Glomerular endothelial cell (primary cell): ENCODE measurements at regions not wholly inside any gene's neighbourhood (a gene's known extent, or its start where the extent isn't known, plus 50 kb on each side); places are given as distances from the start of the nearest gene placed in this dataset.
"Not testable (repeated sequence)": the region's sequence is repeated elsewhere in the genome, so short reads cannot be mapped to it uniquely, and the experiment has no call there.

Experiments
- DNase-seq: peaks from one replicate; pipeline ENCODE4 v3.0.0-alpha.2; 2011; ENCODE audit warnings: low read depth, low spot score; ENCODE audit errors: extremely low read depth

DNA sequence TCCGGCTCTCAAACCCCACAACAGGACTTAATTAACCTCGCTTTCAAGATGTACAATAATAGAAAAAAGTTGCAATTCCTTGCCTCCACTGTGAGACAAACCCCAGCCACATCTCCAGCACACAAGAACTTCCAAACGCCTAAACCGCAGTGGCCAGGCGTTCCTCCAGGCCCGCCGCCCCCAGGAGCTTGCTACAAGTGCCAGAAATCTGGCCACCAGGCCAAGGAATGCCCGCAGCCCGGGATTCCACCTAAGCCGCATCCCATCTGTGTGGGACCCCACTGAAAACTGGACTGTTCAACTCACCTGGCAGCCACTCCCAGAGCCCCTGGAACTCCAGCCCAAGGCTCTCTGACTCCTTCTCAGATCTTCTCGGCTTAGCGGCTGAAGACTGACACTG lies 262.5 kb downstream of the SMARCA2 start:
- not testable (repeated sequence) for DNase-seq

DNA sequence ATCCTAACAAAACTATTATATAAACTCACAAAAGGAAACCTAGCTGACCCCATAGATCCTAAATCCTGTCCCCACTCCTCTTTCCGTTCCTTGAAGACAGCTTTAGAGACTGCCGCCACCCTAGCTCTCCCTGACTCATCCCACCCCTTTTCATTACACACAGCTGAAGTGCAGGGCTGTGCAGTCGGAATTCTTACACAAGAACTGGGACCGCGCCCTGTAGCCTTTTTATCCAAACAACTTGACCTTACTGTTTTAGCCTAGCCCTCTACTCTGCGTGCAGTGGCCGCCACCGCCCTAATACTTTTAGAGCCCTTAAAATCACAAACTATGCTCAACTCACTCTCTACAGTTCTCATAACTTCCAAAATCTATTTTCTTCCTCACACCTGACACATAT lies 264.0 kb downstream of the SMARCA2 start:
- DNase-seq = not testable (repeated sequence)

DNA sequence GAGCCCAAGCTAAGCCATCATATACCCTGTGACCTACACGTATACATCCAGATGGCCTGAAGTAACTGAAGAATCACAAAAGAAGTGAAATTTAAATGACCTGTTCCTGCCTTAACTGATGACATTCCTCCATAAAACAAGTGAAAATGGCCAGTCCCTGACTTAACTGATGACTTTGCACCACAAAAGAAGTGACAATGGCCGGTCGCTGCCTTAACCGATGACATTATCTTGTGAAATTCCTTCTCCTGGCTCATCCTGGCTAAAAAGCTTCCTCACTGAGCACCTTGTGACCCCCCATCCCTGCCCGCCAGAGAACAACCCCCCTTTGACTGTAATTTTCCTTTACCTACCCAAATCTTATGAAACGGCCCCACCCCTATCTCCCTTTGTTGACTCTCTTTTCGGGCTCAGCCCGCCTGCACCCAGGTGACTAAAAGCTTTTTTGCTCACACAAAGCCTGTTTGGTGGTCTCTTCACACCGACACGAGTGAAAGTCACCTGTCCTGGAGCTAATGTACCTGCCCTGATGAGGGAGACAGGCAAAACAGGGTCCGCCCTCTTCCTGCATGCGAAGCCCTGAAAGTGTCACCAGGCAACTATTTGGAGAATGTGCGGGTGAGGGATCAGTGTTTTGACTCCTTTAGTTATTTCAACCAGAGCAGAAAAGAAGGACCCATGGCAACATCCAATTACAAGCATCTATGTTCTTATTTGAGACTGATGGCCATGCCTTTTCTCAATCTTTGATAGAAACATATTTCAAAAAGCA lies 266.1 kb downstream of the SMARCA2 start:
- DNase-seq = no peak

DNA sequence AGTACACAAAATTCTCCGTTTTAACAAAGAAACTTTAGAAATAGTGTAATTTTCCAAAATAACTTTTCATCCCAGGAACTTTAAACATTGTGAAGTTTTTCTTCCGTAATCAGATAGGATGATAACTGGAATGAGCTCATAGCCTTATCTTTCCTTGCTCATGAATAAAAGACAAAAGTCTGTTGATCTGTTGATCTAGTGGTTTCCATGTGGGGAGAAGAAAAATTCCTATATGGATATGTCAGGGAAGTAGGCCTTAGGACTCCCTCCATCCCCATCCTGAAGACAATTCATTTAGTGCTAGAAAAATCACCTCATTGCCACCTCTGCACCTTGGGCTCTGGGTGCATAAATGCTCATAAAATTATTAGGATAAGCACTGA lies 266.6 kb downstream of the SMARCA2 start:
- DNase-seq = no peak

DNA sequence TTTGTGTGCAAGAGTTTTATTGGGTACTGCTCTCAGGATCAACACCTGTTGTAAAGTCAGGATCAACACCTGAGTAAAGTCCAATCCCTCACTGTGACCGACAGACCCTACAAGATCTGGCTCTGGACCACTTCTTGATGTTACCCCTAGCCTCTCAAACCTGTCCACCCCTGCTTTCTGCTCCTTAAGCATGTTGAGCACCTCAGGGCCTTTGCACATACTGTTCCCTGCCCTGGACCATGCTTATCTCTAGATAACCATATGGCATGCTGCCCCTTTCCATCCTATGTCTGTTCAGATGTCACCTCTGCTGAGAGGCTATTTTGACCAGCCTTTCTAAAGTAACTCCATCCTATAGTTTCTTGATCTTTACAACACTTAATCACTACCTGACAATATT lies 269.6 kb downstream of the SMARCA2 start:
- no peak for DNase-seq

DNA sequence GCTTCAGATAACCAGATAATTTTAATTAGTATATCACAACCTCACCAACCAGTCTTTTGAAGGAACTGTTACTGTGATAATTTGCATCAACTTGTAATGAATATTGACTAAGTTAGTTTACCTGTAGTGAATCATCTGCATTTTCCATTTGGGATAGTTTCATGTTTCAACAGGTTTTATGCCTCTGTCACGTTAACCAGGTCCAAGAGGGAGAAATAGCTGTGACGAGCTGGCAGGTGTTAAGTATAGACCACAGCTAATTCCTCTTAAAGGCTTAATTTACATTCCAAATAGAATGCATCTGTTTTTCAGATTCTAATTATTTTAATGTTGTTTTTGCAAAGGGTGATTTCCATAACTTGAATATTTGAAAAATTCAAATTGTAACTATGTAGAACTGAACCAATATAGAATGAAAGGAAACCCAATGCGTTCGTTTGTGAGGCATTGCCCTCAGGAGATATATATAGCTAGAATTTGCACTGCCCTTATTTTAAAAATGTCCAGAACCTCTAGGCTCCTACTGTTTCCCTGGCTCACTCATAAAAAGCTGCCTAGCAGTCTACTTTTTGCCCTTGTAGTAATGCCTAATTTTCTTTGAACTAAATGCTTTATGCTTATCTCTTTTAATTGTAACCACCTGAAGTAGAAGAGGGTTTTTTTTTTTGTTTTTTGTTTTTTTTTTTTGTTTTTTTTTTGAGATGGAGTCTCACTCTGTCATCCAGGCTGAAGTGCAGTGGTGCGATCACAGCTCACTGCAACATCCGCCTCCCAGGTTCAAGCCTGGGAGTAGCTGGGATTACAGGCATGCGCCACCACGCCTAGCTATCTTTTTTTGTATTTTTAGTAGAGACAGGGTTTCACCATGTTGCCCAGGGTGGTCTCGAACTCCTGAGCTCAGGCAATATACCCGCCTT lies 270.5 kb downstream of the SMARCA2 start:
- no peak for DNase-seq

DNA sequence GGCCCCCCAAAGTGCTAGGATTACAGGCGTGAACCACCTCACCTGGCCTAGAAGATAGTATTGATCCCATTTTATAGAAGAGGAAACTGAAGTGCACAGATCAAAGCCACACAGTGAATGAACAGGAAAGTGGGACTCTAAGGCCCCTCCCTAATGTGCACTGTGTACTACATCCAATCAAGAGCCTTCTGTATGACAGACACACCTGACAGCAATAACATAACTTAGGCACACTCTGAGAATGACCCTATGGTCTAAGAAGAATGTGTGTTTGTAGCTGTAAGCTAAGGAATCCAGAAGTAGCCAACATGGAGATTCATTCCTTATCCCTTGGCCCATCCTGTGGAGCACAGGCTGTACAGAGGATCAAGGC lies 271.2 kb downstream of the SMARCA2 start:
- no peak for DNase-seq

DNA sequence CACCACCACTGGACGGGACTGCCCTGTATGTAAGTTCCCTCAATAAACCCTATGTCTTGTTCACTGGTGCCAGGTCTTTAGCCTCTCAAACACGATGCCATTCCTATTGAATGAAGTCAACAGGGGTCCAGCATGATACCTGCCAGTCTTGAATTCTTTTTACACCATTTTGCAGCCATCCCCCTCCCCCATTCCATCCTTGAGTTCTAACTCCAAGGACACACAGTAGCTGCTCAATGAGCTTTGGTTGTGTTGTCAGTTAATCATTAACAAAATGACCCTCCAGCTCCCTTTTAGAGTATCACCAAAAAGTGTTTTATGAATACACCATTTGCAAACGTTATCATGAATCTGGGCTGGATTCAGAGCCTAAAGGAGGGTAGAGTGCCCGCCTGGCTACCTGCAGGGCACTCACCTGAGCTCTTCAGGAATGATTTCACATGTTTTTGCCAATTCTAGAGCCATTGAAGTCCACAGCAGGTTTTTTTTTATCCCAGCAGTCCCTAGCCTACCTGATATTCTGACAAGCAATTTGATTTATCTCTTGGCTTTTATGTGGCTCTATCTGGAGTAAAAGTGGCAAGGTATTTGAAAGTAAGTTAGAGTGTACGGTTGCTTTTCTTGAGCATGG lies 271.8 kb downstream of the SMARCA2 start:
- DNase-seq = no peak

DNA sequence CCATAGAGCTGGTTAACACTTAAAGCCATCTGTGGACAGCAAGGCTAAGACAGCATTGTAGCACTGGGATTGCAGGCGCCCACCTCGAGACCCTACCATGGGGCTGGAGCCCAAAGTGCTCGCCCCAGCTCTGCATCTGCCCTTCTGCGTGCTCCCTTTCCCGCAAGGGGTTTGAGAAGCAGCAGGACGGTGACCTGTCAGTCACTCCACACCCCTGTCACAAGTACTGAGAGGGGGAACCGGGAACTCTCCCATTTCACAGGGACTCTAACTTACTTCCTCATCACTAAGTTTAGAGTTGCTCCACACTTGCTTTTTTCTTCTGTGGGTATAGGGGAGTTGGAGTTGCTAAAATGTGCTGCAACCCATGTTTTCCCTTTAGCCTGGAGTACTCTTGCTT lies 273.2 kb downstream of the SMARCA2 start:
- DNase-seq = no peak

DNA sequence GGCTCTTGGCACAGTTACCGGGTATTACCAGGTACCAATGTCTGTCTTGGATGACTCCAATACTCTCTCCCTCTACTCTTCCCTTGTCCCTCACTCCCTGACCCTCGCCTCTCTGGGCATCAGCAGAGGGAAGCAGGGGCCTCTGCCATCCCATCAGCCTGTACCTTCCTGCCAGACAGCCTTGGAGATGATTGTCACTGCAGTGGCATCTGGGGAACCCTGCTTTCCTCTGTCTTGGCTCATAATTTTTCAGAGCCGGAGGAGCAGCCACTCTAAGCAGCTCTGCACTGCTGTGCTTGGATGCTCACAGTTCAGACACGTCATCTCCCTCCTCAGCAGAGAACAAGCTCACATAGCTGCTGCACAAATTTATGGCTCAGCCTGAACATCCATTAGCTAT lies 274.1 kb downstream of the SMARCA2 start:
- DNase-seq = no peak

DNA sequence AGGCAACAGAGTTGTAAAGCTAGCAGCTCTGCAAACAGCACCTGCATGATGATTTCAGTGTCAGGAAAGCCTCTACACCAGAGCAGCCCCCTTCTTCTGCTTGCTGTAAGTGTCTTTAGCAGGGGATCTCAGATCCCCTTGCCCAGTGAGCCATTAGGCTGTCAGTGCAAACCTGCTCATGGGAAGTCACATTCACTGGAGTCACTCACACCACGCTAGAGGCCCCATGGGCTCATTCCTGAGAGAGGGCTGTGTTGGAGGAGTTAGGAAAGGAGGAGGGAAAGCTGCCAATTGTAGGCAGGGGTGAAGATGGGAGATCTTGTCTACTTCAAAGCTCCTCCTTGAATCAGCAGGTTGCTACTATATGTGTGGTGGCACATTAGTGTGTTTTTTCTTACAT lies 275.2 kb downstream of the SMARCA2 start:
- DNase-seq = no peak

DNA sequence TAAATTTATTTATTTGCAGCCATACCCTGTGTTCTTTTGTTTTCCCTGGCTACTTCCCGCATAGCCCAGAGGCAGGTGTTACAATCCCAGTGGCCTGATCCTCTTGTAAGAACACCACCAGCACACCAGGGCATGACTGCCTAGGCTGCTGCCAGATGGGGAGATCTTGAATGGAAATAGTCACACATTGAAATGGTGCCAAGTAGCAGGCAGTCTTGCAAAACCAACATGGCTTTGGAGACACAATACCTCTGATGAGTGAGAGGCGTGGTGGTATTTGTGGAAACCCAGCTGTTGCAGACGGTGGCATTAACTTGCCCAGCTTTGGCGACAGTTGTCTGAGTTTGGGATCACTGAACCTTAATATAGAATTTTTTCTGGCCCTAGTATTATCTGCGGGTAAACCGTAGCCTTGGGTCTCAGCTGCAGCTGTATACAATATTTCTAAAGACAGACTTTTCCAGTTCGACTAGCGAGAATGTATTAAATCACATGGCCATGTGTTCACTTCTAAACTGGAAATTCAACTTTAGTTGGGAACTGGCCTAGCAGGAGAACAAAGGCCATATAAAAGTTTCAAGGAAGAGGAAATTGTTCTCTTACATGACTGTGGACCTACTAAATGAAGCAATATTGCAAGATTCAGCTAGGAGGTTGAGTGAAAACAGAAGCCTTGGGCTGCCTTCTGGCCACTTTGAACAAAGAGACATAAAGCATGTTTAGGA lies 277.0 kb downstream of the SMARCA2 start:
- DNase-seq = no peak

DNA sequence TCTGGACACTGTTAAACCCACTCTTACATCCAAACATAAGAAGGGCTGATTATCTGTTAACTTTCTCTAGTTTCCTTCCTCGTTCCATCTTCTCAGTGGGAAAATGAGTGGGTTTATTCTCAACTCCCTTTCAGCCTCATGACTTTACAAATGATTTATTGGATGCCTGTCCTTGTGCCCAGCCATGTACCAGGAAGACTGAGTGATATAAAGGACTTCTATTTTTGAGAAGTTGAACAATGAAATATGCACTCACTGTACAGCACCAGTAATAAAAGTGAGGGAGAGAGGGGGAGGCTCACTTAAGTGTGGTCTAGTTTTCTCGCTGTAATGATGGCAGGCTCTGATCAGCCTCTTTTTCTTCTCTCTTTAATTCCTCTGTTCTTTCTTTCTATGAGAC lies 277.6 kb downstream of the SMARCA2 start:
- no peak for DNase-seq

DNA sequence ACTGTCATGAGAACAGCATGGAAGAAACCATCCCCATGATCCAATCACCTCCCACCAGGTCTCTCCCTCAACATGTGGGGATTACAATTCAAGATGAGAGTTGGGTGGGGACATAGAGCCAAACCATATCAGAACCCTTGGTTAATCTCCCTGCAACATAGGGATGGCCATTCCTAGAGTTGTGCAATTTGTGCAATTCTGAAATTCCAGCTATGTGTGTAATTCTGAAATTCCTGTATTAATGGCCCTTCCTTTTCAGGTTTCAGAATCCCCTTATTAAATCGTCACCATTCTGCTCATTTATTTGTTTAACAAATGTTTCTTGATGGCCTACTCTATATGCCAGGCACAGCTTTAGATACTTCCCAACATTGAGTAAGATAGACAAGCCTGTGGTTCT lies 282.6 kb downstream of the SMARCA2 start:
- DNase-seq = no peak

DNA sequence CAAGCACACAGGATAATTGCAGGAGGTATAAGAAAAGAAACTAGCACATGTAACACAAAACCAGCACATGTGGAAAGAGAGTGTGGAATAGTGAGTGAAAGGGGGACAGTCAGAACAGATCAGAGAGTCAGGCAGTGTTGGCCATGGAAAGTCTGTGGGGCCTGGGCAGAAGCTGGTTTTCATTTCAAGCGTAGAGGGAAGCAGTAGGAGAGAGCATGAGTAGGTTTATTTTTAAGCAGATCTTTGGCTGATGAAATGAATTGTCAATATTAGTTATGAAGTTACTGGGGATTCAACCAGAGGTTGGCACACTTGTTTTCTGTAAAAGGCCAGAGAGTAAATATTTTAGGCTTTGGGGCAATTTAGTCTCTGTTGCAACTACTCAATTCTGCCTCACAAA lies 283.1 kb downstream of the SMARCA2 start:
- no peak for DNase-seq

DNA sequence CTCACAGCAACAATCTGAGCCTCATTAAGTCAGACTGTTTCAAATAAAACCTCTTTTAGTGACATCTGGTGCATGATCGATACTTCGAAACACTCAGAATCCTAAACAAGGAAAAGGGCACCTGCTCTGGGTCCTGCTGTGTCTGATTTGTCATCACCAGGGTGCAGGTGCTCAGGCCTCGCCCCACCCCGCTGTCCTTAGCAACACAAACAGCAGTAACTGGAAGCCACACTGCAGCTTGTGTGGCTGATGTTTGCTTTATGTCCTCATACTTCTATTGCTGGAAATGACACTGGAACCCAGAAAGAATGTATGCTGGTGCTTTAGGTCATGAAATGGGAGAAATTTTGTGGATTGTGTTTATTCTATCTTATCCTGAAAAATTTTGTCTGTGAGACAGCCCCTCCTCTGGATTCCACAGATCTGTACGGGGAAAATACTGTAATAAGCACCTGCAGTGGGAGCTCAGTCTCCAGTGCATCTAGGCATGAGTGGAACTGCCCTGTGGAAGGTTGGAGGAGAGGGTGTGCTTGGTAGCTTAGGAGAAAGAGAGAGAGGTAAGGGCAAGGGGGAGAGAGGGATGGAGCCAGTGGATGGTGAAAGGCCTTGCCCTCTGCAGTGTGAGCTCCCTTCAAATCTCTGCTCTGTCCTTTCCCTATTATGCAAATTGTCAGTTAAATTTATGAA lies 284.2 kb downstream of the SMARCA2 start:
- no peak for DNase-seq

DNA sequence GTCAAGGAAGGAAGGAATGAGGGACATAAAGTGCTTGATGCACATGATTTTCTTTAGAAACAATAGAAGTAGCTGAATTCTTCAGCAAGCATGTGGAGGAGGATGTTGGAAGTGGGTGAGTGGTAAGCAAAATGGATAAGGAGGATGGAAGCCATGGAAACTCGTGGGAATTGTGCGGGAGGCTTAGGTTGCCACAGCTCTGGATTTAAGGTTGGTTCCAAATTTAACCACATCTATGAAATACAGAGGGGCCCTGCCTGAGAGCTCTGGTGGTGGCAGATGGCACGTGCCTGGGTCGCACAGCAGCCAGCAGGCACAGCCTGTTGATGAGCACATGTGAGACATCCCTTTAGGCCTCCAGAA lies 284.7 kb downstream of the SMARCA2 start:
- no peak for DNase-seq

DNA sequence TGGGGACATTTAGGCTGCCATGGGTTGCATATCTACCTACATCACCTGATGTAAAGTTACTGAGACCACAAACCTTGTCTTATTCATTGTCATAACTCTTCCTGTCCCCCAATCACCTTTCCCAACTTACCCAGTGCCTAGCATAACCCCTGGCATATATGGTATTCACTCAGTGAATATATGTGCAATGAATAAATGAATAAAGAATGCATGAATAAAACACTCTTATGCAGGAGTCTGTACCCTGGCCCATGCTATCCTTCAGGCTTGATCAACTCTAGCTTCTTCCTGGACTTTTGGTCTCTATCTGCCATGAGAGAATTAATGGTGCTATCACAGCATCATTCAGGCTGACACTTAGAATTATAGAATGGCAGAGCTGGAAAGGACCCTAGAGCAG lies 285.2 kb downstream of the SMARCA2 start:
- DNase-seq = no peak

DNA sequence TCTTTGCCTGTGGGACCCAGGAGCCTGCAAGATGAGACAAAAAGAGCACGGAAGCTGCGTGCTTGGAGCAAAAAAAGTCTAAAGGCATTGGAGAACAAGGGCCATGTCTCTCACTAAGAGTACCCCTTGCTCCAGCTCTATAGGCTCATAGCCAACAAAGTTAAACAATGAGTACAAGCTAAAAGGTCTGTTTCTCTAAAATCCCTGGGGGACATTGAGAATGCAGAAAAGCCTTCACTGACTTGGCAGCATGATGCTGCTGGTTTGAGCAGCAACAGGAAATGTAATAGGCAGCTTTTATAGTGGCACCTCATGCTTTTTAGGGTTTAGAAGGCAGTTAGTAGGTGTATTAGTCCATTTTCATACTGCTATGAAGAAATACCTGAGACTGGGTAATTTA lies 287.5 kb downstream of the SMARCA2 start:
- DNase-seq = no peak

DNA sequence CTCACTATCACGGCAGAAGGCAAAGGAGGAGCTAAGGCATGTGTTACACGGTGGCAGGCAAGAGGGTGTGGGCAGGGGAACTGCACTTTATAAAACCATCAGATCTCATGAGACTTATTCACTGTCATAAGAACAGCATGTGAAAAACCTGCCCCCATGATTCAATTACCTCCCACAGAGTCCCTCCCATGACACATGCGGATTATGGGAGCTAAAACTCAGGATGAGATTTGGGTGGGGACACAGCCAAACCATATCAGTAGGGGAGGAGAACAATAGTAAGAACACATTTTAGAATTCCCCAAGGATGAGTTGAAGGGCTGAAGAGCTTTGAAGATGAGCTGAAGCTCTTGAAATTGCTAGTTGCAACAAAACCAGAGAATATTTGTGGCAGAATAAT lies 287.9 kb downstream of the SMARCA2 start:
- DNase-seq = no peak

DNA sequence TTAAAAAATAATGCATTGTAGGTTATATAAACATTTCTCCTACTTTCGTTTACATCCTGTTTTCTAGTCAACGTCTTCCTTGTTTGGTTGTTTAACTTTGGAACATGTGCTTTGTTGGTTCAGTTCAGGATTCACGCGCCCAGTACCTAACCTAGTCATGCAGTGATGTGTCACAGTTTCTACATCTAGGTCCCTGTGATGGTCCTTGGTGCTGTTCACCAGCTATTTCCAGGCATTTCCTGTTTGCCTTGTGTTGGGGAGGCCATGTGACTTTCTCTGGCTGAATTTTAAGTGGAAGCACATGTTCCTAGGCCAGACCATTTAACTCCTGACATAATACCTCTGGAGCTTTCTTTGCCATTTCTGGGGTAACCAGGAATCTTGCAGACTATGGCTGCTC lies 292.3 kb downstream of the SMARCA2 start:
- DNase-seq = peak; percentile 3
